Naive thymus-derived CD4-positive, alpha-beta T cell (primary cell): ENCODE measurements at regions not wholly inside any gene's neighbourhood (a gene's known extent, or its start where the extent isn't known, plus 50 kb on each side); places are given as distances from the start of the nearest gene placed in this dataset.

Experiments used
- ATAC-seq: fragments of 150-1000 bp; cut with Tn5 transposase; 2 replicates; pipeline ENCODE4 v1.10.0; 2021; ENCODE audit warnings: mild to moderate bottlenecking, moderate library complexity
- CTCF ChIA-PET: fragments of 350-600 bp; sonication (Branson Sonifier 250); formaldehyde crosslinking; loops from one replicate; lab custom pipeline; 2021; ENCODE audit warnings: antibody characterized with exemption; lab: Charles Lee
- POLR2A ChIA-PET: fragments of 350-600 bp; sonication (Branson Sonifier 250); formaldehyde crosslinking; loops from one replicate; lab custom pipeline; 2021; ENCODE audit warnings: antibody characterized with exemption, inconsistent platforms; lab: Charles Lee
- DNase-seq, 9 donors: peaks; one replicate each; pipeline versions ENCODE4 v3.0.0 to v3.0.0-alpha.2; 2020 to 2022; ENCODE audit warnings: mixed read lengths in 1 of 9
- H3K27ac ChIP-seq: one replicate; pipeline ENCODE4 v1.7.0; 2013; ENCODE audit warnings: mild to moderate bottlenecking, low read depth, low read length, moderate library complexity
- H3K27me3 ChIP-seq, 2 donors: one replicate each; pipeline ENCODE4 v1.7.0; 2013; ENCODE audit warnings: low read length in 2 of 2, mild to moderate bottlenecking in 2 of 2, moderate library complexity in 2 of 2; ENCODE audit not compliant: control insufficient read depth in 2 of 2, insufficient read depth in 2 of 2
- H3K36me3 ChIP-seq, 3 experiments: 1 replicate in 2 of 3; 2 replicates in 1 of 3; pipeline ENCODE4 v1.7.0; 2013; ENCODE audit warnings: low read length in 3 of 3, mild to moderate bottlenecking in 3 of 3, moderate library complexity in 1 of 3; ENCODE audit not compliant: insufficient read depth in 3 of 3, control insufficient read depth in 2 of 3
- H3K4me1 ChIP-seq, 2 donors: one replicate each; pipeline ENCODE4 v1.7.0; 2013; ENCODE audit warnings: low read length in 2 of 2, mild to moderate bottlenecking in 2 of 2, moderate library complexity in 1 of 2; ENCODE audit not compliant: control insufficient read depth in 2 of 2, insufficient read depth in 2 of 2
- H3K4me3 ChIP-seq: 2 replicates; pipeline ENCODE4 v1.7.0; 2013; ENCODE audit warnings: mild to moderate bottlenecking, low read length
- H3K9me3 ChIP-seq, 3 experiments: 1 replicate in 2 of 3; 2 replicates in 1 of 3; pipeline ENCODE4 v1.7.0; 2013; ENCODE audit warnings: low read length in 3 of 3; ENCODE audit not compliant: control insufficient read depth in 2 of 3
- H3K27ac Mint-ChIP-seq, 9 donors: one replicate each; pipeline ENCODE4 v1.8.0; 2020 to 2022; ENCODE audit warnings: mixed read lengths in 9 of 9, mild to moderate bottlenecking in 8 of 9, moderate library complexity in 5 of 9, inconsistent platforms in 2 of 9
- H3K27me3 Mint-ChIP-seq, 5 donors: one replicate each; pipeline ENCODE4 v1.8.0; 2021 to 2022; ENCODE audit warnings: mixed read lengths in 5 of 5, mild to moderate bottlenecking in 1 of 5
- H3K36me3 Mint-ChIP-seq, 5 donors: one replicate each; pipeline ENCODE4 v1.8.0; 2020 to 2022; ENCODE audit warnings: mixed read lengths in 5 of 5, mild to moderate bottlenecking in 3 of 5, inconsistent platforms in 1 of 5
- H3K4me1 Mint-ChIP-seq, 7 donors: one replicate each; pipeline ENCODE4 v1.8.0; 2020 to 2022; ENCODE audit warnings: mixed read lengths in 7 of 7, mild to moderate bottlenecking in 3 of 7, inconsistent platforms in 1 of 7
- H3K4me3 Mint-ChIP-seq, 10 donors: one replicate each; pipeline ENCODE4 v1.8.0; 2020 to 2022; ENCODE audit warnings: mild to moderate bottlenecking in 10 of 10, mixed read lengths in 10 of 10, moderate library complexity in 6 of 10, inconsistent platforms in 2 of 10
- H3K9me3 Mint-ChIP-seq, 11 donors: one replicate each; pipeline ENCODE4 v1.8.0; 2020 to 2022; ENCODE audit warnings: mixed read lengths in 11 of 11, mild to moderate bottlenecking in 4 of 11, inconsistent platforms in 1 of 11, moderate library complexity in 1 of 11
- intact Hi-C, 2 donors: fragments of 100-400 bp; cut with micrococcal nuclease; formaldehyde crosslinking; loops; one replicate each; pipeline ENCODE4 v1.15.1; 2023

GRCh38 chr5:15070907-15071306 lies 199.3 kb upstream of the ANKH start:
- Mint-ChIP-seq H3K36me3 (no peaks in the 10 kb centered on the region), H3K9me3 (peaks cover 0 to 6% (median 0%) of the 10 kb centered on the region in 11 donors), H3K4me3 (no peak overlapping the region), H3K27me3 (no peaks in the 10 kb centered on the region), H3K4me1 (no peaks in the 10 kb centered on the region), H3K27ac (no peak overlapping the region)
- Histone ChIP-seq H3K27me3 (no peaks in the 10 kb centered on the region), H3K9me3 (peaks cover 0 to 4% (median 0%) of the 10 kb centered on the region in 3 experiments), H3K4me1 (no peaks in the 10 kb centered on the region), H3K36me3 (no peaks in the 10 kb centered on the region), H3K4me3 (no peak overlapping the region), H3K27ac (no peak overlapping the region)
- ChIA-PET CTCF (no interaction called here), POLR2A (no interaction called here)
- ATAC-seq = no peak
- no peak for DNase-seq
- intact Hi-C loops = no loop called here

- Histone ChIP-seq H3K36me3 (no peaks in the 10 kb centered on the region), H3K27ac (no peak overlapping the region), H3K4me1 (no peaks in the 10 kb centered on the region), H3K4me3 (no peak overlapping the region), H3K27me3 (no peaks in the 10 kb centered on the region), H3K9me3 (peaks cover 0 to 4% (median 0%) of the 10 kb centered on the region in 3 experiments)
- Mint-ChIP-seq H3K9me3 (peaks cover 0 to 6% (median 0%) of the 10 kb centered on the region in 11 donors), H3K4me3 (no peak overlapping the region), H3K27ac (no peak overlapping the region), H3K4me1 (no peaks in the 10 kb centered on the region), H3K27me3 (no peaks in the 10 kb centered on the region), H3K36me3 (no peaks in the 10 kb centered on the region)
- ChIA-PET POLR2A (no interaction called here), CTCF (no interaction called here)
- ATAC-seq = no peak
- no peak for DNase-seq
- intact Hi-C loops = no loop called here
These were observed 197.9 kb upstream of the ANKH start for GRCh38 chr5:15069407-15069905.

DNA sequence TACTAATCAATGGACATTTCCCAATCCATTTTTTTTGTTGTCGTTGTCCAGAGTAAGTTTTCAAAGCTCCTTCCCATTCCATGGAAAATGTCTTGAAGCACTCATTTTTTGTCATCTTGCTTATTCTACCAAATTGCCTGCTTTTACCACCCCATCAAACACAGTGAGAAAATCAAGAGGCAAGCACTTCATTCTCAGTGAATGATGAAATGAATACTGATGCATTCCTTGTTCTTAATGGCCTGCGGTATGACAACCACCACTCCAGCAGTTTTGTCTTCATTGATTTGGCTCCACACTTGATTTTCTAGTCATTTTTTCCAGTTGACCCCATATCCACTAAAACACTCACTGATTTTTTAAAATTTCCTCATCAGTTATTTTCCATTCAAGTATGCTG lies 193.5 kb upstream of the ANKH start:
- POLR2A ChIA-PET = no interaction called here
- ATAC-seq = no peak
- intact Hi-C loops = no loop called here
- no peaks in the 10 kb centered on the region for H3K36me3 ChIP-seq
- peaks cover 0 to 4% (median 0%) of the 10 kb centered on the region in 3 experiments for H3K9me3 ChIP-seq
- Mint-ChIP-seq H3K27me3 (peaks cover 0 to 6% (median 0%) of the 10 kb centered on the region in 5 donors), H3K4me1 (no peaks in the 10 kb centered on the region), H3K27ac (no peak overlapping the region), H3K36me3 (no peaks in the 10 kb centered on the region), H3K9me3 (peaks cover 0 to 5% (median 0%) of the 10 kb centered on the region in 11 donors), H3K4me3 (no peak overlapping the region)
- DNase-seq = no peak
- CTCF ChIA-PET = no interaction called here
- no peak overlapping the region for H3K4me3 ChIP-seq
- no peaks in the 10 kb centered on the region for H3K27me3 ChIP-seq
- H3K27ac ChIP-seq = no peak overlapping the region
- H3K4me1 ChIP-seq = no peaks in the 10 kb centered on the region

DNA sequence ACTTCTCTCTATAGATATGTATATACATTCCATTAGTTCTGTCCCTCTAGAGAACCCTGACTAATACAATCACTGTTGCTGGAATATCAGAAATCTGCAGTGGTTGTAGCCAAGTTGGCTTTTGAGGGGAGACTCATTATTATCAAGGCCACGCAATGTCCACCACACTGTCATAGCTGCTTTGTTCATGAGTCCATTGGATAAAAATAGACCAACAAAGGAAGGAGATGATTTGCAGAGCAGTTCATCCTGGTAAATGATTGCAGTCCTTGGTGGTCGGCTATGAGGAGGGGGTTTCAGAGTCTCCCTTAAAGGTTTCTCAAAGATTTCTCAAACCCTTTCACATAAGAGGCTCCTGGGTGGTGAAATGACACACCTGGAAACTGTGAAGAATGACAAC lies 192.8 kb upstream of the ANKH start:
- Histone ChIP-seq H3K27ac (no peak overlapping the region), H3K27me3 (no peaks in the 10 kb centered on the region), H3K4me3 (no peak overlapping the region), H3K9me3 (peaks cover 0 to 4% (median 0%) of the 10 kb centered on the region in 3 experiments), H3K36me3 (no peaks in the 10 kb centered on the region), H3K4me1 (no peaks in the 10 kb centered on the region)
- ChIA-PET POLR2A (no interaction called here), CTCF (no interaction called here)
- Mint-ChIP-seq H3K4me1 (no peaks in the 10 kb centered on the region), H3K27me3 (peaks cover 0 to 6% (median 0%) of the 10 kb centered on the region in 5 donors), H3K4me3 (no peak overlapping the region), H3K27ac (no peak overlapping the region), H3K36me3 (no peaks in the 10 kb centered on the region), H3K9me3 (peaks cover 0 to 5% (median 0%) of the 10 kb centered on the region in 11 donors)
- ATAC-seq (no peak), DNase-seq (no peak)
- intact Hi-C loops = no loop called here

GRCh38 chr5:15056988-15057592 lies 185.5 kb upstream of the ANKH start:
- H3K27ac ChIP-seq = no peak overlapping the region
- H3K4me3 ChIP-seq = no peak overlapping the region
- no peaks in the 10 kb centered on the region for H3K36me3 ChIP-seq
- CTCF ChIA-PET = no interaction called here
- Mint-ChIP-seq H3K27ac (no peak overlapping the region), H3K9me3 (peaks cover 0 to 24% (median 6%) of the 10 kb centered on the region in 11 donors), H3K27me3 (peaks cover 0 to 15% (median 6%) of the 10 kb centered on the region in 5 donors), H3K36me3 (peaks cover 0 to 5% (median 0%) of the 10 kb centered on the region in 5 donors), H3K4me1 (no peaks in the 10 kb centered on the region), H3K4me3 (no peak overlapping the region)
- DNase-seq (no peak), ATAC-seq (no peak)
- intact Hi-C loops = no loop called here
- H3K9me3 ChIP-seq = no peaks in the 10 kb centered on the region
- H3K27me3 ChIP-seq = peaks cover 0 to 3% of the 10 kb centered on the region in 2 donors
- H3K4me1 ChIP-seq = no peaks in the 10 kb centered on the region
- POLR2A ChIA-PET = no interaction called here

GRCh38 chr5:15044521-15044920 lies 172.9 kb upstream of the ANKH start:
- Histone ChIP-seq H3K4me3 (no peak overlapping the region), H3K27ac (no peak overlapping the region), H3K4me1 (no peaks in the 10 kb centered on the region), H3K36me3 (no peaks in the 10 kb centered on the region), H3K9me3 (peaks cover 0 to 5% (median 0%) of the 10 kb centered on the region in 3 experiments), H3K27me3 (no peaks in the 10 kb centered on the region)
- Mint-ChIP-seq H3K36me3 (peaks cover 0 to 7% (median 5%) of the 10 kb centered on the region in 5 donors), H3K27me3 (peaks cover 0 to 21% (median 9%) of the 10 kb centered on the region in 5 donors), H3K9me3 (peaks cover 0 to 18% (median 8%) of the 10 kb centered on the region in 11 donors), H3K27ac (no peak overlapping the region), H3K4me3 (no peak overlapping the region), H3K4me1 (no peaks in the 10 kb centered on the region)
- intact Hi-C loops = no loop called here
- DNase-seq (no peak), ATAC-seq (no peak)
- ChIA-PET CTCF (no interaction called here), POLR2A (no interaction called here)
